GM23248 (cell line): ENCODE measurements at regions not wholly inside any gene's neighbourhood (a gene's known extent, or its start where the extent isn't known, plus 50 kb on each side); places are given as distances from the start of the nearest gene placed in this dataset.

Experiments used
- EZH2 ChIP-seq: fragments of 200-600 bp; sonication (generic); IDR thresholded peaks from 2 replicates; pipeline ENCODE4 v1.6.1; 2018; ENCODE audit warnings: antibody characterized with exemption, mild to moderate bottlenecking; ENCODE audit not compliant: insufficient read depth, poor library complexity, severe bottlenecking
- EZH2phosphoT487 ChIP-seq: fragments of 200-600 bp; sonication (generic); IDR thresholded peaks from 2 replicates; pipeline ENCODE4 v1.6.1; 2018; ENCODE audit warnings: antibody characterized with exemption, moderate library complexity, mild to moderate bottlenecking, low read depth; ENCODE audit not compliant: insufficient read depth

DNA sequence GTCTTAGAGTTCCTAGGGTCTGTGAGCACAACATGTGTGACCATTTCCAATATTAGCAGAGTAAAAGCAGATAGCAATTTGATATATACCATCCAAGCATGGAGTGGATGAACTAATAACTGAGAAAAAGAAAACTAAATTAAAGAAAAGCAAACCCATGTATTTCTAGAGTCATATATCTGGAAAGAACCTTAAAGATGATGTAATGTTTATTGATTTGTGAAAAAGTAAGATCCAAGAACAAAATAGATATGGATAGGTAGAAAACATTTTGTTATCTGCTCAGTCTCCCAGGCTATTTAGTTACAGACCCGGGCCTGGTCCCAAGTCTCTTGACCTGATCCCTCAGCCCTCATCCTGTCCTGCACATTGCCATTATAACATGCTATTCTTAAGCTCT is 526.8 kb downstream of the EPM2A start:
- TF ChIP-seq EZH2 (no peak), EZH2phosphoT487 (no peak)
